HepG2 (cell line): ENCODE measurements at regions not wholly inside any gene's neighbourhood (a gene's known extent, or its start where the extent isn't known, plus 50 kb on each side); places are given as distances from the start of the nearest gene placed in this dataset.

Experiments
- BRD4 ChIP-seq: sonication (generic); formaldehyde crosslinking; IDR thresholded peaks from 2 replicates; pipeline ENCODE4 v1.4.0; 2020; ENCODE audit warnings: missing genetic modification reagents
- CSRNP1 ChIP-seq: sonication (generic); formaldehyde crosslinking; IDR thresholded peaks from 2 replicates; pipeline ENCODE4 v1.8.1; 2023; ENCODE audit warnings: mild to moderate bottlenecking, missing genetic modification reagents
- HHEX ChIP-seq: IDR thresholded peaks from 2 replicates; pipeline ENCODE4 v1.6.1; 2016; ENCODE audit warnings: control low read depth
- KLF12 ChIP-seq: sonication (generic); formaldehyde crosslinking; IDR thresholded peaks from 2 replicates; pipeline ENCODE4 v1.4.0; 2020; ENCODE audit warnings: missing genetic modification reagents, borderline replicate concordance
- MATR3 ChIP-seq: sonication (generic); formaldehyde crosslinking; IDR thresholded peaks from 2 replicates; pipeline ENCODE4 v1.4.0; 2020; ENCODE audit warnings: missing genetic modification reagents
- NR2F1 ChIP-seq, 2 experiments: fragments of 450-650 bp in 1 of 2; formaldehyde crosslinking in 1 of 2; IDR thresholded peaks; 2 replicates each; pipeline versions ENCODE4 v1.5.0 to v1.6.1; 2016 to 2020; ENCODE audit warnings: mild to moderate bottlenecking in 1 of 2, missing compliant biosample characterization in 1 of 2, missing genetic modification reagents in 1 of 2, moderate library complexity in 1 of 2
- NRL ChIP-seq: sonication (generic); formaldehyde crosslinking; IDR thresholded peaks from 2 replicates; pipeline ENCODE4 v1.5.0; 2020; ENCODE audit warnings: missing genetic modification reagents, mild to moderate bottlenecking, moderate library complexity, borderline replicate concordance
- RARG ChIP-seq: sonication (generic); formaldehyde crosslinking; IDR thresholded peaks from 2 replicates; pipeline ENCODE4 v1.4.0; 2020; ENCODE audit warnings: low read depth, mild to moderate bottlenecking, missing genetic modification reagents
- REXO4 ChIP-seq: sonication (generic); formaldehyde crosslinking; IDR thresholded peaks from 2 replicates; pipeline ENCODE4 v1.8.0; 2022; ENCODE audit warnings: missing genetic modification reagents, mild to moderate bottlenecking, borderline replicate concordance
- RFXANK ChIP-seq: IDR thresholded peaks from 2 replicates; pipeline ENCODE4 v1.6.1; 2016
- SAP130 ChIP-seq: IDR thresholded peaks from 2 replicates; pipeline ENCODE4 v1.6.1; 2016; ENCODE audit warnings: low read depth
- YY1 ChIP-seq: IDR thresholded peaks from 2 replicates; pipeline ENCODE4 v1.6.1; 2011; ENCODE audit warnings: low read length, low read depth, moderate library complexity, mild to moderate bottlenecking; ENCODE audit not compliant: insufficient read depth, insufficient replicate concordance
- ZMYM3 ChIP-seq: sonication (generic); formaldehyde crosslinking; IDR thresholded peaks from 2 replicates; pipeline ENCODE4 v1.5.1; 2020; ENCODE audit warnings: mild to moderate bottlenecking, missing genetic modification reagents
- ZNF318 ChIP-seq: sonication (generic); formaldehyde crosslinking; IDR thresholded peaks from 2 replicates; pipeline ENCODE4 v1.4.0; 2020; ENCODE audit warnings: mild to moderate bottlenecking, missing genetic modification reagents
- ZNF34 ChIP-seq: sonication (generic); formaldehyde crosslinking; IDR thresholded peaks from 2 replicates; pipeline ENCODE4 v1.4.0; 2020; ENCODE audit warnings: mild to moderate bottlenecking, missing genetic modification reagents, borderline replicate concordance
- ZNF367 ChIP-seq: sonication (generic); formaldehyde crosslinking; IDR thresholded peaks from 2 replicates; pipeline ENCODE4 v1.4.0; 2020; ENCODE audit warnings: missing genetic modification reagents, borderline replicate concordance
- ZNF430 ChIP-seq: sonication (generic); formaldehyde crosslinking; IDR thresholded peaks from 2 replicates; pipeline ENCODE4 v1.9.0; 2021; ENCODE audit warnings: mild to moderate bottlenecking, missing genetic modification reagents
- ZNF572 ChIP-seq: sonication (generic); formaldehyde crosslinking; IDR thresholded peaks from 2 replicates; pipeline ENCODE4 v1.5.1; 2020; ENCODE audit warnings: mild to moderate bottlenecking, missing genetic modification reagents
- ZNF580 ChIP-seq: IDR thresholded peaks from 2 replicates; pipeline ENCODE4 v1.6.1; 2016; ENCODE audit warnings: low read depth, borderline replicate concordance
- TF ChIP-seq, protein P1 (sequence below): fragments of 450-650 bp; IDR thresholded peaks from 2 replicates; pipeline ENCODE4 v1.6.1; 2017

- TF ChIP-seq ZNF318 (CRISPR knock-in tag): no peak
- peak; percentile 40; the same call in 1 of the 2 replicates for TF ChIP-seq ZNF572 (CRISPR knock-in tag)
- TF ChIP-seq ZNF367 (CRISPR knock-in tag): no peak
- no peak for TF ChIP-seq REXO4
- no peak for TF ChIP-seq RARG (CRISPR knock-in tag)
- peak; percentile 55; the same call in 1 of the 2 replicates for TF ChIP-seq ZNF580 (CRISPR knock-in tag)
- TF ChIP-seq NR2F1 (CRISPR knock-in tag; IDR thresholded peaks at IDR 0.05): peak in 1 of 2 experiments; percentile 50; a peak in 1 of 4 replicates
- peak; percentile 89 for TF ChIP-seq ZNF430 (CRISPR knock-in tag)
- TF ChIP-seq, protein P1, sequence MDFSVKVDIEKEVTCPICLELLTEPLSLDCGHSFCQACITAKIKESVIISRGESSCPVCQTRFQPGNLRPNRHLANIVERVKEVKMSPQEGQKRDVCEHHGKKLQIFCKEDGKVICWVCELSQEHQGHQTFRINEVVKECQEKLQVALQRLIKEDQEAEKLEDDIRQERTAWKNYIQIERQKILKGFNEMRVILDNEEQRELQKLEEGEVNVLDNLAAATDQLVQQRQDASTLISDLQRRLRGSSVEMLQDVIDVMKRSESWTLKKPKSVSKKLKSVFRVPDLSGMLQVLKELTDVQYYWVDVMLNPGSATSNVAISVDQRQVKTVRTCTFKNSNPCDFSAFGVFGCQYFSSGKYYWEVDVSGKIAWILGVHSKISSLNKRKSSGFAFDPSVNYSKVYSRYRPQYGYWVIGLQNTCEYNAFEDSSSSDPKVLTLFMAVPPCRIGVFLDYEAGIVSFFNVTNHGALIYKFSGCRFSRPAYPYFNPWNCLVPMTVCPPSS: no peak
- TF ChIP-seq BRD4 (CRISPR knock-in tag): peak; percentile 24; the same call in 1 of the 2 replicates
- peak; percentile 77 for TF ChIP-seq NRL (CRISPR knock-in tag)
- no peak for TF ChIP-seq KLF12 (CRISPR knock-in tag)
- TF ChIP-seq RFXANK: no peak
- peak; percentile 96 for TF ChIP-seq ZMYM3
- peak; percentile 65 for TF ChIP-seq YY1
- TF ChIP-seq SAP130 (CRISPR knock-in tag): peak; percentile 75; the same call in 1 of the 2 replicates
- peak; percentile 76 for TF ChIP-seq CSRNP1 (CRISPR knock-in tag)
- no peak for TF ChIP-seq ZNF34 (CRISPR knock-in tag)
- TF ChIP-seq MATR3 (CRISPR knock-in tag): no peak
- no peak for TF ChIP-seq HHEX (CRISPR knock-in tag)
Measured at GRCh38 chr9:129496473-129497004, 124.4 kb downstream of the C9orf50 start (continued).
